Thoracic aorta (tissue), 2 donors: ENCODE measurements at regions not wholly inside any gene's neighbourhood (a gene's known extent, or its start where the extent isn't known, plus 50 kb on each side); places are given as distances from the start of the nearest gene placed in this dataset.

ENCODE experiments used
- ATAC-seq: fragments of 150-250 bp; one replicate; pipeline ENCODE4 v1.8.0; 2017; ENCODE audit warnings: low read depth; ENCODE audit not compliant: insufficient number of reproducible peaks, low FRiP score
- DNase-seq: peaks from one replicate; pipeline ENCODE4 v3.0.0-alpha.2; 2020; ENCODE audit warnings: low spot score
- H3K27ac ChIP-seq, 2 donors: fragments of 200-600 bp; sonication (generic); 1 replicate in 1 of 2; 2 replicates in 1 of 2; pipeline ENCODE4 v1.5.1; 2016; ENCODE audit warnings: mild to moderate bottlenecking in 2 of 2, moderate library complexity in 2 of 2
- H3K27me3 ChIP-seq: fragments of 200-600 bp; sonication (generic); replicated peaks from 2 replicates; pipeline ENCODE4 v1.6.0; 2016; ENCODE audit warnings: mild to moderate bottlenecking; ENCODE audit not compliant: insufficient read depth
- H3K36me3 ChIP-seq: fragments of 200-600 bp; sonication (generic); one replicate; pipeline ENCODE4 v1.5.1; 2016
- H3K4me1 ChIP-seq, 2 donors: fragments of 200-600 bp; sonication (generic); 1 replicate in 1 of 2; 2 replicates in 1 of 2; pipeline versions ENCODE4 v1.5.1 to v1.6.0; 2016; ENCODE audit warnings: low read depth in 2 of 2, mild to moderate bottlenecking in 1 of 2; ENCODE audit not compliant: control insufficient read depth in 1 of 2
- H3K4me3 ChIP-seq: fragments of 200-600 bp; sonication (generic); 2 replicates; pipeline ENCODE4 v1.5.1; 2016; ENCODE audit warnings: mild to moderate bottlenecking
- H3K9me3 ChIP-seq: fragments of 200-600 bp; sonication (generic); 2 replicates; pipeline ENCODE4 v1.5.1; 2016
- TF ChIP-seq, protein P1 (sequence below): fragments of 200-600 bp; sonication (generic); IDR thresholded peaks from one replicate; pipeline ENCODE4 v1.5.1; 2019; ENCODE audit warnings: antibody characterized with exemption

DNA sequence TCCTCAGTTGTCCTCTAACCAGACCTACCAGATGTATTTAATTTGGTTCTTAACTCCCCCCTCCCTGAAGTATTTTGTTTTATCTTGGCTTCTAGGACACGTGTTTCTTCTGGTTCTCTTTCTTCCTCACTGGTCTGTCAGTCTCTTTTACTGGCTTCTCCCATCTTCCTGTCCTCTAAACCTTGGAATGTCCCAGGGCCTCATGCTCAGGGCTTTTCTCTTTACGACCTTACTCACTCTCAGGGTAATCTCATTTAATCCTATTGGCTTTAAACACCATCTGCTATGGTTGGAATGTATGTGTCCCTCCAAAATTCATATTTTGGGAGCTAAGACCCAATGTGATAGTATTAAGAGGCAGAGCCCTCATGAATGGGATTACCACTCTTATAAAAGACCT is 418.2 kb upstream of the PODXL start:
- TF ChIP-seq, protein P1, sequence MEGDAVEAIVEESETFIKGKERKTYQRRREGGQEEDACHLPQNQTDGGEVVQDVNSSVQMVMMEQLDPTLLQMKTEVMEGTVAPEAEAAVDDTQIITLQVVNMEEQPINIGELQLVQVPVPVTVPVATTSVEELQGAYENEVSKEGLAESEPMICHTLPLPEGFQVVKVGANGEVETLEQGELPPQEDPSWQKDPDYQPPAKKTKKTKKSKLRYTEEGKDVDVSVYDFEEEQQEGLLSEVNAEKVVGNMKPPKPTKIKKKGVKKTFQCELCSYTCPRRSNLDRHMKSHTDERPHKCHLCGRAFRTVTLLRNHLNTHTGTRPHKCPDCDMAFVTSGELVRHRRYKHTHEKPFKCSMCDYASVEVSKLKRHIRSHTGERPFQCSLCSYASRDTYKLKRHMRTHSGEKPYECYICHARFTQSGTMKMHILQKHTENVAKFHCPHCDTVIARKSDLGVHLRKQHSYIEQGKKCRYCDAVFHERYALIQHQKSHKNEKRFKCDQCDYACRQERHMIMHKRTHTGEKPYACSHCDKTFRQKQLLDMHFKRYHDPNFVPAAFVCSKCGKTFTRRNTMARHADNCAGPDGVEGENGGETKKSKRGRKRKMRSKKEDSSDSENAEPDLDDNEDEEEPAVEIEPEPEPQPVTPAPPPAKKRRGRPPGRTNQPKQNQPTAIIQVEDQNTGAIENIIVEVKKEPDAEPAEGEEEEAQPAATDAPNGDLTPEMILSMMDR: no peak
- ATAC-seq (no peak), DNase-seq (no peak)
- Histone ChIP-seq H3K36me3 (no peaks in the 10 kb centered on the region), H3K4me3 (no peak overlapping the region), H3K4me1 (no peaks in the 10 kb centered on the region), H3K27ac (no peak overlapping the region), H3K9me3 (no peaks in the 10 kb centered on the region), H3K27me3 (no peaks in the 10 kb centered on the region)

DNA sequence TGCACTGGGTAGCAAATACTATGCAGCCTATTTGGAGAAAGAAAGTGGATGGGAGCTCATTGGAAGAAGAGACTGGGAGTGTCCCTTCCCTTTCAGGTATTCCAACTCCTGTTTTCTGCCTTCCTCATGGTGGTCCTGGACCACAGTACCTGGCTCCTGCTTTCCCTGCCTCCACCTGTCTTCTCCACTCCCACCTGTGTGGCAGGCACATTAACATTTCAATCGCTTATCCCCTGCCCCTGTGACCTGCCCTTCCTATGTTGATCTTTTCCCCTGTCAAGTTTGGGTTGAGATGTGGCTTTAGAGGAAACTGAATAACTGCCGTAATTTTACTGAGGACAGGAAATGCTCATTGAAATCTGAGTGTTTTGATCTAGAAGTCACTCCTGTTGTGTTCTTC is 415.8 kb upstream of the PODXL start:
- no peaks in the 10 kb centered on the region for H3K36me3 ChIP-seq
- H3K9me3 ChIP-seq: no peaks in the 10 kb centered on the region
- peaks cover 0 to 6% of the 10 kb centered on the region in 2 donors for H3K4me1 ChIP-seq
- DNase-seq: no peak
- no peak overlapping the region for H3K4me3 ChIP-seq
- no peak for ATAC-seq
- no peaks in the 10 kb centered on the region for H3K27me3 ChIP-seq
- no peak overlapping the region for H3K27ac ChIP-seq
- TF ChIP-seq, protein P1: no peak

DNA sequence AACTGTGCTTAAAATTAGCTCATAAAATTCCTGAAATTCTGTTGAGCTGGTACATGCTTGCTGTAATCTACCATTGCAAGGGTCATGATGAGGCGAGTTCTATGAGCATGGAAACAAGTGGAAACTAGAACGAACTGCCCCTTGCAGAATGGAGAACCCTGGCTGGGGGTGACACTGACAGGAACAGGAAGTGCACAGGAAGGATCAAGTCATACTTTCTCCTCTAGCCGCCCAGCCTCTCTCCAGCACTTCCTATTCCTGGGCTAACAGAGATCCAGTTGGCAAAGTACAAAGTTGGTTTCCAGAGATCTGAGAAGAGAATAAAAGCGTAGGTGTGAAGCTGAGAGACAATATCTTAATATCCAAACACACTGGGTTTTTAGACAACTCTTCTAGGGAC is 414.2 kb upstream of the PODXL start:
- Histone ChIP-seq H3K27ac (no peak overlapping the region), H3K36me3 (no peaks in the 10 kb centered on the region), H3K27me3 (no peaks in the 10 kb centered on the region), H3K9me3 (no peaks in the 10 kb centered on the region), H3K4me1 (peaks cover 0 to 6% of the 10 kb centered on the region in 2 donors), H3K4me3 (no peak overlapping the region)
- TF ChIP-seq, protein P1: no peak
- ATAC-seq (no peak), DNase-seq (no peak)

DNA sequence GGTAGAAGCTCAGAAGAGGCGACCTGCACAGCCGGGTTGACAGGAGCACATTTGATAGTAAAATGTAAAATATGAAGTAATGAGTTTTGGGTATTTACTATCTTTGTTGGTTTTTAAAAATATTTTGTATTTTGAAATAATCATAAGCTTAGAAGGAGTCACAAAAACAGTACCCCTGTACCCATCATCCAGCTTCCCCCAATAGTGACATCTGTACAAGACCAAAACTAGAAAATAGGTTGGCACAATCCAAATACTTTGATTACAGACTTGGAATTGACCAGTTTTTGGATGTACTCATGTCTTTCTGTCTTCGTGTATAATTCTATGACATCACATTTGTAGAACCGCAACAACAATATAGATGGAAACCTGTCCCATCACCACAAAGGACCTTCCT is 413.1 kb upstream of the PODXL start:
- TF ChIP-seq, protein P1: no peak
- H3K36me3 ChIP-seq: no peaks in the 10 kb centered on the region
- no peaks in the 10 kb centered on the region for H3K9me3 ChIP-seq
- ATAC-seq: no peak
- no peak overlapping the region for H3K27ac ChIP-seq
- DNase-seq: no peak
- H3K27me3 ChIP-seq: no peaks in the 10 kb centered on the region
- H3K4me1 ChIP-seq: peaks cover 0 to 6% of the 10 kb centered on the region in 2 donors
- H3K4me3 ChIP-seq: no peak overlapping the region

DNA sequence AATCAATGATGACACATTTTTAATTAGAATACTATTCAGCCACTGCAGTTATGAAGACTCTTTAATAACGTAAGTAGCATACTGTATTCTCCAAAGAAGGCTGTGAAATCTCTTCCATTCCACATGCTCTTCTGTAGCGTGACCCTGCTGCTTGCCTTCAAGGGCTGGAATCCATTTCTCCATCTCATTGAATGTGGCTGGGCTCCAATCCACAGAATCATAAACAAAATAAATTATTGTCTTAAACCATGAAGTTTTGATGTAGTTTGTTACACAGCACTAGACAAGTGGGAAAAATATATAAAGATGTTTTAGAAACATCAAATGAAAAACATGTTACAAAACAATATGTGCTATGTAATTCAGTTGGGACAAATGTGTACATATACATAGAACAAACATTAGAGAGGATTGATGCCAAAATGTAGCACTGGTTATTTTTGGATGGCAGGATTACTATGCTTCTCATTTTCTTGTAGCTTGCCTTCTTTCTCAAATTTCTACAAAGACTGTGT is 410.8 kb upstream of the PODXL start:
- no peak for ATAC-seq

More for the DNA sequence above, 410.8 kb upstream of the PODXL start:
- H3K4me1 ChIP-seq: peaks cover 0 to 6% of the 10 kb centered on the region in 2 donors
- no peak overlapping the region for H3K27ac ChIP-seq
- DNase-seq: no peak
- no peaks in the 10 kb centered on the region for H3K27me3 ChIP-seq
- no peaks in the 10 kb centered on the region for H3K36me3 ChIP-seq
- H3K4me3 ChIP-seq: no peak overlapping the region
- TF ChIP-seq, protein P1: no peak
- H3K9me3 ChIP-seq: no peaks in the 10 kb centered on the region
